GM19240 (cell line): ENCODE measurements at regions not wholly inside any gene's neighbourhood (a gene's known extent, or its start where the extent isn't known, plus 50 kb on each side); places are given as distances from the start of the nearest gene placed in this dataset.

ENCODE experiments used
- DNase-seq: peaks from one replicate; pipeline ENCODE4 v3.0.0; 2011; ENCODE audit warnings: low spot score; ENCODE audit not compliant: insufficient read length

GRCh38 chr20:57948180-57948955 is 238.6 kb upstream of the PMEPA1 start:
- DNase-seq, result no peak

- no peak for DNase-seq
These were observed 237.8 kb upstream of the PMEPA1 start for GRCh38 chr20:57947421-57948179.

DNA sequence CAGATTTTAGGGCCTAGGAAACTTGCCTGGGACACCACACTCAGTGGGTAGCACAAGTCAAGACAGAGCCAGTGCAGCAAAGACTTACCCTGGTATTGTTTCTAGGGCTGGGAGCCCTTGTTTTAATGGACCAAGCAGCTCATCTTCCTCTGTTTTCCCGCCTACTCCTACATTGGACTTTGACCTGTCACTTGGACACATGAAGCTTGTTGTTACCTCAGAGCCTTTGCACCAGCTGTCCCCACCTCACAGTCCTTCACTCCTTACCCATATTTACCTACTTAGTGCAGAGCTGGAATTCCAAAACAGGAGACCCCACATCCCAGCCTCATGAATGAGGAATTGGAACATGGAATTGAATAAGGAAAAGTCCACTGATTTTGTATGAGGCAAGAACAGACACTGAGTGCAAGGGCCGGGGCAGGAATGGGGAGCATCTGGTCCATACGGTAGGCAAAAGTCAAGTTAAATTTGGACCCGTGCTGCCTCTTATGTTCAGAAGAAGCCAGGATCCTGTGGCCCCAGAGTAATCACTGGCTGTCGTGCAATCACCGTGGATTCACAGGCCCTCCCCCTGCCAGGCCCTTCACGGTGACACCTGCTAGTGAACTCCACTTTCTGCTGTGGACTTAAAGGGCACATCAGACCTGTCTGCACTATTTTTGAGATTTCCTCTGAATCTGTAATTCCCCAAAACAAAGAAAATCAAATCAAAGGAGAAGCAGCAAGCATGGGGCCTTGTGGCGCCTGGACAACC is 236.9 kb upstream of the PMEPA1 start:
- DNase-seq, result no peak

GRCh38 chr20:57944988-57945387 is 235.2 kb upstream of the PMEPA1 start:
- DNase-seq, result no peak

DNA sequence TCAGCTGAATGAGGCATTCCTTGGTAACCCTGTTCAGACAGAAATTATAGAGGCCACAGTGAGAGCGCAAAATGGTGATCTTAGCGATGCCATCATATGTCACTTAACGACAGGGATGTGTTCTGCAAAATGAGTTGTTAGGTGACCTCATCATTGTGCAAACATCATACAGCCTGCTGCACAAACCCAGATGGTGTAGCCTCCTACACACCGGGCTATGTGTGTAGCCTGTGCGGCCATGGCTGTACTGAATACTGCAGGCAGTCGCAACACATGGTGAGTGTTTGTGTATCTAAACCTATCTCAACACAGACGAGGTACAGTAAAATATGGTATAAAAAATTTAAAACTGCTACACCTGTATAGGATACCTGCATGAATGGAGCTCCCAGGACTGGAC is 234.1 kb upstream of the PMEPA1 start:
- DNase-seq, result no peak

DNA sequence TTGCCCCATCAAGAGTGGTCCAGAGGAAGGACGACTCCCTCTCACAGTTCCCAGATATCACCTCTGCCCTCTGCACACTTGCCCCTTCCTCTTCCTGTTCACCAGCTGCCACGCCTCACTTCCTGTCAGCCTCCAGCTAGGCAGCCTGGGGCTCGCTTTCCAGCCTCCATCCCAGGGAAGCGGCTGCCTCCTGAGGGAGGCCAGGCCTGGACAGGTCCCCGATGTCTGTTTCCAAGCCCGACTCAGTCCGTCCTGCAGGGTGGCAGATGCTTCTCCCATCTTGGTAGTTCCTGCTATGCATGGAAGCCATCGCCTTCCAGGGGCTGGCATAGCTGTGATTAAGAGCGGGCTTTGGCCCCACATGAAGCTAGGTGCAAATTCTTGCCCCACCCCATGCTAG is 233.5 kb upstream of the PMEPA1 start:
- DNase-seq, result no peak

- DNase-seq, result no peak
These were observed 232.0 kb upstream of the PMEPA1 start for GRCh38 chr20:57941604-57942381.

DNA sequence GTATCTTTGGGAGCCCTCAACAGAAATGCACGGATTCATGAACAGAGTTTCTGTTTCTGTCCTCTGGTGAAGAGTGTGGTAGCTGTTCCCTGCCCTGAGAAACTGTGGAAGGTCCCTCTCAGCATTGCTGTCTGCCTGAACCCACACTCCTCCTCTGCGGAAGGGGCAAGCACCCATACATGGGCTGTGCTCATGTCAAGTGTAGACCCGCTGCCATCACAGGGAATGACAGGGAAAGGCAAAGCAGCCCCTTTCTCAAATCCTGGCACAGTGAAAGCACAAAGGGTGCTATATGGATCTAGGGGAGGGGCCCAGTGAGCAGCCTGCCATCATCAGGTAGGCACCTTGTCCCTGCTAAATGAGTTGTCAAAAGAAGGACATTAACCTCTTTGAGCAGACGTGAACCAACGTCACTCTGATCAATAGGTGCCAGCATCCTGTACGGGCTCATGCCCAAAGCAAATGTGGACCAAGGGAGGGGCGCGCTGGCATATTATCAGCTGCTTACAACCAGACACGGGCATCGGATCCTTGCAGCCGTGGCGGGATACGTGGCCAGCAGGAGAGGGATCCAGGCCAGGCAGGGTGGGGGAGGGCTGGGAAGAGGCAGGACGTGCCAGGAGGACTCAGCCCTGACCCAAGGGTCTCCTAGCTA is 231.2 kb upstream of the PMEPA1 start:
- no peak for DNase-seq

DNA sequence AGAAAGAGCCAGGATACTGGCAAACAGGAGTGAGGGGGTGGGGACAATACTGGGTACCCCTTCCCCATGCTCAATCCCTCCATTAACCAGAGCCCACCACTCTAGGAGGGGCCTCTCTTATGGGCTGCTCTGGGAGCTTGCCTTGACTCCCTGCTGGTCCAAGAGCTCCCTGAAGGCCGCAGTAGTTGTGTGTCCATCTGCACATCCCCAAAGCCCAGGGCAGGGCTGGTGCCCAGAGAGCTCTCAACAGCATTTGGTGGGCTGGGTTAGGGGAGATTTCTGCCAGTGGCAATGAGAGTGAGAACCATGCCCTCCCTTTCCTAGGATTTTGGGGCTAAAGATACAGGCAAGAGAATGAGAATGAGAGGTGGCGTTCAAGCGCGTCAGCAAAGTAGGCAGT is 230.6 kb upstream of the PMEPA1 start:
- no peak for DNase-seq

GRCh38 chr20:57939499-57939898 is 229.7 kb upstream of the PMEPA1 start:
- no peak for DNase-seq

DNA sequence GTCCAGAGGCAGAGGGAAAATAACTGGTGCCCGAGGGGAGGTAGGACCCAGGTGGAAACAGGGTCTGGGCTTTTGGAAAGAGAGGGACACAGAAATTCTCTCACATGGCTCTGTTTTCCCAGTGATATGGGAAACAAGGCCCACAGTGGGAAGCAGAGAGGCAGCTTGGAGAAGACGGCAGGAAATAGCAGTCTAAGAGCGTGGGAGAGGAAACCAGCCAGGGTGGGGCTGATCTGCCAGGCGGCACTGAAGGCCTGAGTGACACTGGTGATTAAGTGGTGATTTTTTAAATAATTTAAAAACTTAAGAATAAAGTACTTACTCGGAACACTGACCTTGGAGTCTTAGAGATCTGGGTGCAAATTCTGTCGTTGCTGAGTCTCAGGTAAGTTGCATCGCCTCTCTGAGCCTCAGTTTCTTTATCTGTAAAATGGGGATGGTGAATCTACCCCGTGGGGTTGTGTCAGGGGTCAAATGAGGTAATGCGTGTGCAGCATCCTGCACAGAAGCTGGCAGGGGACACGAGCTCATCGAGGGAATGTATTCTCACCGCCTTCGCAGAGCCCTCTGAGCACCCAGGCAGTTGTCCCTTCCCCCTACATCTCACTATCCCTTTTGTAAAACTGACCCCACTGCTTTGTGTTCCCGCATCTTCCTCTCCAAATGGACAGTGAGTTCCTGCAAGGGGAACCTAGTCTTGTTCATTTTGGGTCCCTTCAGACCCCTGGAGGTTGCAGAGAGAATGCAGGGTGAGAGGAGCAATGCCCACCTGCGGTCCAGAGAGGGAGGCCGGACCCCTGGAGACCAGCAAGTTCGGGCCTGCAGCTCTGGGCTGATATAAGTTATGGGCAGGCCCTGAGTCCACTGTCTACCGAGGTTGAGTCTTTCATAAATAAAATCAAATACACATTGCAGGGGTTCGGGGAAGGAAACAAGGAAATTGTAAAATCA is 228.6 kb upstream of the PMEPA1 start:
- no peak for DNase-seq

- DNase-seq, result no peak
These were observed 227.0 kb upstream of the PMEPA1 start for GRCh38 chr20:57936636-57937385.

DNA sequence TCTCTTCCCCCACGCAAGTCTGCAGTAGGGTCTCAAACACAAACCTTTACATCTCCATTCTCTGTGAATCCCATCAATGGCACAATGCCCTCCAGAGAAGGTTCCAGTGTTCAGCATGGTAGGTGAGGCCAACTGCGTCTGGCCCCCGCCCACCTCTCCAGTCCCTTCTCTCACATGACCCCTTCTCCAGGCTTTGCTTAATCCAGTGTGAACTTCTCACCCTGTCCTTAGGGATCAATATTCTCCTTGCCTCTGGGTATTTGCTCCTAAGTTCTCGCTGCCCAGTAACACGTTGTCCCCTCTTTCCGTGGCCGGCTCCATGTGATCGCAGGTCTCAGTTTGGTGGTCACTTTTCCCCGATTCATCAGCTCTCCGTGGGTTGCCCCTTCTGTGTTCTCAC is 225.1 kb upstream of the PMEPA1 start:
- no peak for DNase-seq

DNA sequence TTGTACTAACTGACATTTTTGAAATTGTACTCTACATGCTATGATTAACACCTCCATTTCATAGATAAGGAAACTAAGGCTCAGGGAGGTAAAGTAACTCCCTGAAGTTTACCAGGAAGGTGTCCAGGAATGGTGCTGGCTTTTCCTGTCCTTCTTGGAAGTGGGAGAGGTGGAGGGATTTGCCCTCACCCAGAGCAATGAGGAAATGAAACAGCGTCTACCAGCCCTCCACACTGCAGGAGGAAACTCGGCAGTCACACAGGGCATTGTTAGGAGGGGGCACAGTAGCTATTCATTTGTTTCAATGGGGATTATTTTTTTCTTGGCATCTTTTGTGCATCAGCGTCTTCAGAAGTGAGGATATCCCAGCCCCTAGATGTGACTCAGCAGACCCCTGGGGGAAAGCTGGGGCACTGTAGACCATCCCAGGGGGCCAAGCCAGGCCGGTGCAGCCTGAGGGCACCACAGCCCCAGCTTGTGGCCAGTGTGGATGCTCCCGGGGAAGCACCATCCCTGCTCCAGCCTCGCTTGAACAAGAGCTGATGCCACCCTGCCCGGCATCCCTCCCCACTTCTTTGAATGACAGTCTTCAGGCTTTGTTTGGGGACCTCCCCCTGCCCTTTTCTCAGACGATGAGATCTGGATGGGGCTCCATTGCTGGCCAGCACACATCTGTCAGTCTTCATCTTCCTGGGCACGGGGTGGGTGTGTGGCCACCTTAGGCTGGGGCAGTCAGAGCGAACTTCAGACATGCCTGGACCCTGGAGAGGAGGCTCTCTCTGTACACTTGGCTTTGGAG is 224.4 kb upstream of the PMEPA1 start:
- no peak for DNase-seq

GRCh38 chr20:57932227-57932864 is 222.5 kb upstream of the PMEPA1 start:
- DNase-seq, result no peak

DNA sequence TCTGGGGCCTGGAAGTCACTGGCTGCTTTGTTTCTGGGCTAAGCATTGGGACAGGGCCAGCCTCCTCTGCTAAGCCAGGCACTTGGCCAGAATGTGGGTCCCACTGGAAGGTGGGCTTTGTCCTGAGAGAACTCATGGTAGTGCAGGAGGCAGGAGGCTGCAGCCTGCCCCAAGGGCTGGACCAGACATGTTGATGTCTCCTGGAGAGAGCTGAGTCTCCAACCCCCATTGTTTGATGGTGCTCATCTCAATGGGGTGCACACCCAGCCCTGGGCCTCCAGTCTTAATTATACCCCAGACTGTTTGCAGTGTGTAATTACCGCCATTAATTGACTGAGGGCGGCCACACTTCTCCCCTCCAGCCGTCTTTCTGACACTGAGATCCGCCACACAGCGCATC is 220.5 kb upstream of the PMEPA1 start:
- DNase-seq, result no peak

- DNase-seq, result no peak
These were observed 218.6 kb upstream of the PMEPA1 start for GRCh38 chr20:57928181-57928967.
